SK-N-MC (cell line): ENCODE measurements at regions not wholly inside any gene's neighbourhood (a gene's known extent, or its start where the extent isn't known, plus 50 kb on each side); places are given as distances from the start of the nearest gene placed in this dataset.

ENCODE experiments used
- DNase-seq: peaks from one replicate; pipeline ENCODE4 v3.0.0-alpha.2; 2011; ENCODE audit warnings: low read depth, low spot score
- H3K27ac ChIP-seq: fragments of 200-600 bp; sonication (generic); 2 replicates; pipeline ENCODE4 v1.5.1; 2016; ENCODE audit warnings: mixed run types
- H3K36me3 ChIP-seq: fragments of 200-600 bp; sonication (generic); 2 replicates; pipeline ENCODE4 v1.6.1; 2017; ENCODE audit warnings: antibody characterized with exemption, low read length, mixed read lengths; ENCODE audit not compliant: insufficient read depth
- H3K4me3 ChIP-seq: fragments of 200-600 bp; sonication (generic); 2 replicates; pipeline ENCODE4 v1.5.1; 2016
- H3K9ac ChIP-seq: fragments of 200-600 bp; sonication (generic); 2 replicates; pipeline ENCODE4 v1.8.0; 2017; ENCODE audit warnings: mixed run types, mixed read lengths; ENCODE audit not compliant: insufficient read length
- H3K9me3 ChIP-seq: fragments of 200-600 bp; sonication (generic); 2 replicates; pipeline ENCODE4 v1.6.1; 2017; ENCODE audit warnings: low read depth, mild to moderate bottlenecking, antibody characterized with exemption, low read length, moderate library complexity, mixed read lengths
- EZH2 ChIP-seq: fragments of 200-600 bp; sonication (generic); IDR thresholded peaks from one replicate; pipeline ENCODE4 v1.6.1; 2017; ENCODE audit warnings: antibody characterized with exemption
- FOXP2 ChIP-seq: optimal IDR thresholded peaks from 2 replicates; pipeline ENCODE3; 2011; ENCODE audit warnings: mild to moderate bottlenecking, moderate library complexity; ENCODE audit not compliant: insufficient read depth; ENCODE audit errors: extremely low read length, control extremely low read depth
- POLR2AphosphoS5 ChIP-seq: IDR thresholded peaks from 2 replicates; pipeline ENCODE4 v1.6.1; 2012; ENCODE audit warnings: mild to moderate bottlenecking, low read depth, low read length, borderline replicate concordance

DNA sequence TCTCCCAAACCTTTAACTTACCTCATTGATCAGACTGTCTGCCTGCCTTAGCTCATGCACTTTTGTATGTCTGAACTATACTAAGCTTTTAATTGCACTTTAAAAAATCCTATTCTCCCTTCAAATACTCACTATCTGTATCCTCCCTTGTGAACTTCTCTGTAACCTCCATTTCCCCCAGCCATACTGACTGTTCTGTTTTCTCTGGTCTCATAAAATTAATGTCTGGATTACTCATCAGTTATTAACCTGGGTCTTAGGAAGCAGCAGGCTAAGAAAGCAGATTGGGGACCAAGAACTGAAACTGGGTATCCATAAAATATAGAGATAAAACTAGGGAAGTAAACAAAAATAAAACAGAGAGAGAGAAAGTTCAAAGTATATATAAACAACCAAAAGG is 469.3 kb upstream of the MAN1A1 start:
- no peak for TF ChIP-seq POLR2AphosphoS5
- TF ChIP-seq EZH2, result no peak
- no peak for TF ChIP-seq FOXP2
- no peaks in the 10 kb centered on the region for H3K36me3 ChIP-seq
- H3K9ac ChIP-seq, result no peak overlapping the region
- no peak for DNase-seq
- no peak overlapping the region for H3K27ac ChIP-seq
- no peak overlapping the region for H3K4me3 ChIP-seq
- H3K9me3 ChIP-seq, result no peaks in the 10 kb centered on the region

DNA sequence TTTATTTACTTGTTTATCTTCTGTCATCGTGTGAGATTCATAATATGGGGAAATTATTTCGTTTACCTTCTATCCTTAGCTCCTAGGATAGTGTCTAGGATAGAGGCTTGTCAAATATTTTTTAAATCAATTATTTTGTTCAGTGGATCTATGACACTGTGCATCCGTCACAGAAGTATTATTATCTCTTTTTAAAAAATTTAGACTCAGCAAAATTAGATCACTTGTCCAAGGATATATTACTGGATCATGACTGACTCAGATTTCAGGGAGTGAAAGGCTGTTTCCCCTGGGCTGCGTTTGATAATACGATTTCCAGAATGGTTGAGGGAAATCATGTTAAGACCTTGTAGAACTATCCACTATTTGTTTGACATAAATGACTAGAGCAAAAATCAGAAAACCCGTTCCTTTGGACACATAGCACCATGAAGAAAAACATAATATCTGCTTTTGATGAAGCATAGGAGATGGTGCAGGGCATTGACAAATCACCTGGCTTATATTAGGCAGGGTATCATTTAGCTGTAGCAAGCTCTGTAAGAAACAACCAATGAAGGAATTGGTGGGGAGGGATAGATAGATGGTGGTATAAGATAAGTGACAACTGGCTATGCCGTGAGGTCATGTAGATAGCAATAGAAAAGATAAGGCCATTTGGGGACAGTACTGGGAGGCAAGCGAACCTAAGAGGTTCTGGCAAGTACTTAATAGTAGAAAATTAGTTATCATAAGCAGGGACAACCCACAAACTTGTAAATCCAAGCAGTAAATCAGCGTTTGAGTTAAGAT is 465.2 kb upstream of the MAN1A1 start:
- no peaks in the 10 kb centered on the region for H3K9me3 ChIP-seq
- H3K36me3 ChIP-seq, result no peaks in the 10 kb centered on the region
- no peak overlapping the region for H3K27ac ChIP-seq
- H3K4me3 ChIP-seq, result no peak overlapping the region
- DNase-seq, result no peak
- TF ChIP-seq FOXP2 (no peak), EZH2 (no peak), POLR2AphosphoS5 (no peak)
- no peak overlapping the region for H3K9ac ChIP-seq

DNA sequence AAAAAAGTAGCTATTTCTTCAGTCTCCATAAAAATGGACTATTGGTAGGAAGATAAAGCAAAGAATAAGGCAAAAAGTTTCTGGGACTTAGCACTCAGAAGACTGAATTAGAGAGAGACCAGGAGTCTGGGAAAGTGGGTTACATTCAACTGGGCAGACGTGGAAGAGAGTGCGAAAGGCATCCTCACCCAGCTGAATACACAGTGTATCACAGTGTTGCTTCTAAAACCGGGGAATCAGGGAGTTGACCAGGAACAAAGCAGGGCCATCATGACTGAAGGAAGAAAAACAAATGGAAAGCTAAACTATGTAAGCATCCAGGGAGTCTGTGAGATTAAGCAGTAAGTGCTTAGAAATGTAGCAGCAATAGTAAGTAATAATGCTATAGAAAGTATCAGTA is 452.9 kb upstream of the MAN1A1 start:
- Histone ChIP-seq H3K4me3 (no peak overlapping the region), H3K27ac (no peak overlapping the region), H3K9ac (no peak overlapping the region), H3K36me3 (no peaks in the 10 kb centered on the region), H3K9me3 (no peaks in the 10 kb centered on the region)
- DNase-seq, result no peak
- no peak for TF ChIP-seq POLR2AphosphoS5

DNA sequence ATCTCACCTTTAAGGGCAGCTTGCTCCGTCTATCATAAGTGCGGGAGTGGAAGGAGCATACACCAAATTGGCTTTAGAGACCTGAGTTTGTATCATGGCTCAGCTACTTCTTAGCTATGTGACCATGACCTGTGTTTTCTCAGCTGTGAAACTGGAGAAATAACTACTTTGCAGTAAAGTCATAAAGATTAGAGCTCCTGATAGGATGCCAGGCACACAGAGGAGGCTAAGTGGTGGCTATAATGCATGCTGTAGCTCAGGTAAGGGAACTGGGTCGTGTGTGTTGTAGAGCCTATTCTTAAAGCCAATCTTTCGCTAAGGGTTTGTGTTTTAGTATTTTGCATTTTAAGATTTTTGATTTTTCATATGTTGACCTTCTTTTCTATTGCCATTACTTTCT is 451.5 kb upstream of the MAN1A1 start:
- H3K9ac ChIP-seq, result no peak overlapping the region
- H3K36me3 ChIP-seq, result no peaks in the 10 kb centered on the region
- TF ChIP-seq EZH2, result no peak
- no peak for TF ChIP-seq POLR2AphosphoS5
- TF ChIP-seq FOXP2, result no peak
- no peak overlapping the region for H3K4me3 ChIP-seq
- H3K27ac ChIP-seq, result no peak overlapping the region
- H3K9me3 ChIP-seq, result no peaks in the 10 kb centered on the region
- DNase-seq, result no peak

DNA sequence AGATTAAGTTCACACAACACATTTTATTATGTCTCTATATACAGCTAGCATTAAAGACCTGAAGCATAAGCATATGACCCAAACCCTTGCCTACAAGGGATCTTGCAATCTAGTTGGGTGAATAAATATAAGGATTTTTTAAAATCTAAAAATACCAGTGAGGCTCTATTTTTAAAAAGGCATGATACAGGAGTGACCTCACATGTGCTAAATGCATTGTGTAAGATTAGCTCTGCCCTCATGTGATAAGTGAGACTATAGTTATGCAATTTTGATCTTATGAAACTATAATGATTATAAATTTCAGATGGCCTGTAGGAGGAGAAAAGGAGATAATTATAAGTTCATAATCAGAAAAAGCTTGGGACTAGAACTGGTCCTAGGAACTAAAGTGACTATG is 451.0 kb upstream of the MAN1A1 start:
- no peak for DNase-seq
- Histone ChIP-seq H3K36me3 (no peaks in the 10 kb centered on the region), H3K4me3 (no peak overlapping the region), H3K27ac (no peak overlapping the region), H3K9me3 (no peaks in the 10 kb centered on the region), H3K9ac (no peak overlapping the region)
- no peak for TF ChIP-seq EZH2

DNA sequence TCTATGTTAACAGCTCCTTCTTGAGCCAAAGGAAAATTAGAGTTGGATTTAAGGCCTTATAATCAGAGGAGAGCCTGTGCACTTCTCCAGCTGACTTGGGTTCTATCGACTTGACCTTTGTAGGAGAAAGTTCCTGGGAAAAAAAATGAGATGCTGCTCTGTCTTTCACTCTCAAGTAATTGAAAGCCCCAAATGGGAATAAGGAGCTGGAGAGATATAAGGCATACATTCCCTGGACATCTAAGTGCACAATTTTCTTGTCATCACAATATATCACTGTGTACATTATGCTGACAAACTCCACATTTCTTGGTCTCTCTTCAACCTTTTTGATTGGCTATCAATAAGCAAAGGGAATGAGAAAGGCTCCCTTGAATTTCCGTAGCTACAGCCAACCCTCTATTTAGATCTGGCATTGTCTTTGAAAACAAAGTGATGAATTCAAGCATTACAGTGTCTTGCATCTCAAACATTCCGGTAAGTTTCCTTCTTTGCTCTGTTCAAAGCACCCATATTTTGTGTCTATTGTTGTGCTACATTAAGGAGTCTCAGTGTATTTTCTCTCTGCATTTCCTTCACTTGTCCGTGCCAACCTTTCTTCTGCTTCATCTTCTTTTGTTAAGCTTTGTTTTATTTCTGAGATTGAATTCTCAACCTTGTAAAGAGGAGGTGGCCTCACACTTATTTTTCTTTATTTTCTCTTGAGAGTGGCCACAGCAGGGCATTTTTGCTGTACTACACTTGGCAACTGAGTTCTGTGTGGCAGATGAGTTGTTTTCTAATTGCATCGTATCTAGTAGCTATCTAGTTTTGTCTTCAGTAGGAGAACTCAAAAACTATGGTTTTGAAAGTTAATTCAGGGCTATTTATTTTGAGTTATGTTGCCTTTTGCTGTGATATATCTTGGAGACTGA is 450.3 kb upstream of the MAN1A1 start:
- DNase-seq, result no peak
- TF ChIP-seq FOXP2 (no peak), EZH2 (no peak), POLR2AphosphoS5 (no peak)
- Histone ChIP-seq H3K9ac (no peak overlapping the region), H3K27ac (no peak overlapping the region), H3K9me3 (no peaks in the 10 kb centered on the region), H3K4me3 (no peak overlapping the region), H3K36me3 (no peaks in the 10 kb centered on the region)

DNA sequence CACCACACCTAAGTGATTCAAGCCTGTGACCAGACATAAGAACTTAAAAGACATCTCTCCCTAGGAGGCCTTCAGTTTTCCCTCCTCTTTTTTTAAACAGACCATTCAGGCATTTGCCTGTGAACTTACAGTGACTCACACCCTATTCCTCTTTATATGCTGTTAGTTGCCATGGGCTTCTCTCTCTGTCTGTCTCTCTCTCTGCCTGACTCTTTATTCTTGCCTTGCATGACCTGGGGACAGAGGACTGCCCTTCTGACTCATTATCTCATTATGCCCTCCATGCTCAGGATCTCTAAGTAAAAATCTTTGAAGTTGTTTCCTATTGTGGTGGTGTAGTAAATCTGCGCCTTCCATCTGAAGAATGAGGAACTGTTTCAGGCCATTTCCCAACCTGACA is 442.2 kb upstream of the MAN1A1 start:
- Histone ChIP-seq H3K27ac (no peak overlapping the region), H3K36me3 (no peaks in the 10 kb centered on the region), H3K9ac (no peak overlapping the region), H3K4me3 (no peak overlapping the region), H3K9me3 (no peaks in the 10 kb centered on the region)
- DNase-seq, result no peak
- TF ChIP-seq EZH2 (no peak), POLR2AphosphoS5 (no peak), FOXP2 (no peak)

DNA sequence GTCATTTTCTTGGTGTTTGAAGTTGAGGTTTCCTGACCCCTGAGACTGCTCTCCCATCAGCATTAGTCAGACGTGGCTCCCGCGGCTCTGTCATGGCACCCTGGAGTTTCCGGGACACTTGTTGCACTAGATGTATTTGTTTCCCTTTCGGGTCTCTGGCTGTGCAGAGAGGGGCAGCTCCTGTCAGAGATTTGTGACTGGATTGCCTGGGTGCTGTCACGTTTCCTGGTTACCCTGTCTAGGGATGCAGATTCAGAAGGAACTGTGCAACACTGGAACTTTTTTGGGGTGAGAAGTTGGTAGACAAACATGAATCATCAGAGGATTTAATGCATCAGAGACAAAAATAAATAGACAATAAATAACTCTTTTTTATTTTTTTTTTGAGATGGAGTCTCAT is 431.8 kb upstream of the MAN1A1 start:
- no peak overlapping the region for H3K4me3 ChIP-seq
- DNase-seq, result no peak
- TF ChIP-seq POLR2AphosphoS5, result no peak
- TF ChIP-seq FOXP2, result no peak
- TF ChIP-seq EZH2, result no peak
- H3K36me3 ChIP-seq, result no peaks in the 10 kb centered on the region
- H3K9me3 ChIP-seq, result no peaks in the 10 kb centered on the region
- H3K27ac ChIP-seq, result no peak overlapping the region
- no peak overlapping the region for H3K9ac ChIP-seq
